Fibroblast of the aortic adventitia (primary cell): ENCODE measurements at regions not wholly inside any gene's neighbourhood (a gene's known extent, or its start where the extent isn't known, plus 50 kb on each side); places are given as distances from the start of the nearest gene placed in this dataset.
A peak's percentile ranks its signal among the peaks of the same experiment; 100 is the strongest.
"Not testable (repeated sequence)": the region's sequence is repeated elsewhere in the genome, so short reads cannot be mapped to it uniquely, and the experiment has no call there.

Experiments used
- DNase-seq: peaks from one replicate; pipeline ENCODE4 v3.0.0-alpha.2; 2010; ENCODE audit warnings: low read depth
- H3K4me3 ChIP-seq: 2 replicates; pipeline ENCODE4 v1.5.1; 2011; ENCODE audit warnings: low read depth, mild to moderate bottlenecking, control low read depth, low read length, moderate library complexity
- CTCF ChIP-seq: IDR thresholded peaks from 2 replicates; pipeline ENCODE4 v1.5.1; 2011; ENCODE audit warnings: mild to moderate bottlenecking, low read length, control low read depth, inconsistent platforms; ENCODE audit not compliant: insufficient read depth

DNA sequence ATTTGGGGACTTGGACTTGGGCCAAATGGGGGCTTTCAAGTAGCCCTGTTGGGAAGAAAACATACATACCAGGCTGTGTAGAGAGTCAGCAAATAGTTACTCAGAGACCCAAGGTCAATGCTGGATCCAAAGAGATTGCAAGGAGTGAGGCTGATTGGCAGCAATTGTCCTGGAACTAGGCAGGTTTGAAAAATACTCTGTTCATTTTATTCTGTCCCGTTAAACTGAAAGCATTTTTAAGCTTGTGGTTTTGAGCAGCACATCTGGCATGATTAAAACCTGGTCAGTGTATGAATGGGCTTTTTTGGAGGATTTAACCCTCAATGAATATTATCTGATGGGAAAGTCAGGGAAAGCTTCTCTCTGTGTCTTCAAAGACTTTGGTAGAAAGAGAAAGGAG, 294.3 kb upstream of the BOD1L1 start:
- no peak overlapping the region for H3K4me3 ChIP-seq
- peak; percentile 77 for DNase-seq
- no peak for TF ChIP-seq CTCF

- no peak for TF ChIP-seq CTCF
- H3K4me3 ChIP-seq = no peak overlapping the region
- no peak for DNase-seq
Observed at GRCh38 chr4:13922459-13922858, 294.9 kb upstream of the BOD1L1 start.

DNA sequence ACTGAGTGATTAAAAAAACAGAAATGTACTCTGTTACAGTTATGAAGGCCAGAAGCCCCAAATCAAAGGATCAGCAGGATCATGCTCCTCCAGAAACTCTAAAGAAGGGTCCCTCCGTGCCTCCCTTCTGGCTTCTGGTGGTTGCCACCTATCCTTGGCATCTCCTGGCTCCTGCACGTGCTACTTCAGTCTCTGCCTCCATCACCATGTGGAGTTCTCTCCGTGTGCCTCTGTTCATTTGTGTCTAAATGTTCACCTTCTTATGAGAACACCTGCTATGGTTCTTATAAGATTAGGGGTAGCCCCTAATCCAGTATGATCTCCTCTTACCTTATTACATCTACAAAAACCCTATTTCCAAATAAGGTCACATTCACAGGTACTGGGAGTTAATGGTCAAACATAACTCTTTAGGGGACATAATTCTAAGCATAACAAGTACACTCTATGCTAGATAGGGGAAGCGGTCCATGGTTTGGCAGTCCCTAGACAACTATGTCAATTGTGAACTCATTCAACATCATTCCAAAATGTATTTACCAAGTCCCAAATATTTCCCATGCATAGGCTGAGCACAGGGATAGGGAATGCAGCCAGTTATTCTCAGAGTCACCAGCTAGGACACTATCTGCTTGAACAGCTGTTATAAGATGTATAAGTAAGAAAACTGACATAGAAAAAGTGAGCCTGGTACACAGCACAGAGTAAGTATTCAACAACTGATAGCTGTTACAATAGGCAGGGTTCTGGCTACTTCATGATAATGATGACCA, 295.5 kb upstream of the BOD1L1 start:
- no peak overlapping the region for H3K4me3 ChIP-seq
- no peak for DNase-seq
- no peak for TF ChIP-seq CTCF

DNA sequence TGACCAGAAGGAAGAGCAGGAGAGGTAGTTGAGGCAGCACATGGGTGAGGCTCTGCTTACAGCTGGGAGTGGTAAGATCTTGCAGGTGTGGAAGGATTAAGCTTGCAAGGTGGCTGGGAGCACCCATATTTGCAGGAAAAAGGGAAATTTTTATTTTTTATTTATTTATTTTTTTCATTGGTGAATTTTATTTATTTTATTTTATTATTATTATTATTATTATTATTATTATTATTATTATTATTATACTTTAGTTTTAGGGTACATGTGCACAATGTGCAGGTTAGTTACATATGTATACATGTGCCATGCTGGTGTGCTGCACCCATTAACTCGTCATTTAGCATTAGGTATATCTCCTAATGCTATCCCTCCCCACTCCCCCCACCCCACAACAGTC, 297.4 kb upstream of the BOD1L1 start:
- not testable (repeated sequence) for H3K4me3 ChIP-seq, DNase-seq

DNA sequence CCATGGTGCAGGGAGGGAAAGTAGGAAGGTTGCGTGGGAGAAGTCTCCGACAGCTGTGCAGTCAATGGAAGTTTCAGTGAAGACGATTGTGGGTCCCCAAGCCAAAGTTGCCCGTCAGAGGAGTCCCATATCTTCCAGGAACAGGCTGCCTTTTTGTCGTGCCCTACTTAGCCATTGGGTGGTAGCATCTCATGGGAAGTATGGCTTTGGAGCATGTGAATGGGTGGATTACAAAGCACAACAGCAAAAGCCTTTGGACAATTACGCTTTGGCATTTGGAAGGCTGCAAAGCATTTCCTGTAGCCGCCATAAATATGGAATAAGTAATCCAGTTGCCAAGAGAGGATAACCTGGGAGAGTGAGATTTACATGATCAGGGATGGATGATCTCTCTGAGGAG, 300.7 kb upstream of the BOD1L1 start:
- no peak for DNase-seq
- TF ChIP-seq CTCF = no peak

GRCh38 chr4:13930155-13930554, 302.6 kb upstream of the BOD1L1 start:
- TF ChIP-seq CTCF = no peak
- no peak overlapping the region for H3K4me3 ChIP-seq
- DNase-seq = no peak

More for the DNA sequence above, 300.7 kb upstream of the BOD1L1 start:
- no peak overlapping the region for H3K4me3 ChIP-seq

DNA sequence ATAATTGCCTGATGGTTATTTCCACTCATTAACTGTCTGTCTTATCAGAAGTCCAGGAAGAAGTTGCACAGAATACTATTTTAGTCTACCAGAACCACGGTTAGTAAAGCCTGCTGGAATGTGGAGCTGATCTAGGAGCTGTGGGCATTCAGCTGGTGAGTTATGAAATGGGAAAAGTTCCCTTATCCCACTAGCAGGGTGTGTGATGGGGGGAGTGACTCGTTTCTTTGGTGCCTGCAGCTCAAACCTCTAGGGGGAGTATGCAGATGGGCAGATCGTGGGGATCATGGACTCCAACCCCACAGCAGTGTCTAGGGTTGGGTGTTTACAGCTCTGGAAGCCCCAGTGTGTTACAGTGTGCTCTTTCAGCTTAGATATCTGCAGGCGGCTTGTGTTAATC, 305.7 kb upstream of the BOD1L1 start:
- DNase-seq = peak; percentile 52
- TF ChIP-seq CTCF = no peak

More for the DNA sequence above, 305.7 kb upstream of the BOD1L1 start:
- H3K4me3 ChIP-seq = no peak overlapping the region
